Upper lobe of left lung (tissue), 4 donors: ENCODE measurements at regions not wholly inside any gene's neighbourhood (a gene's known extent, or its start where the extent isn't known, plus 50 kb on each side); places are given as distances from the start of the nearest gene placed in this dataset.

ENCODE experiments used
- CTCF ChIP-seq, 6 experiments: fragments of 450-650 bp in 4 of 6; fragments of 200-600 bp in 2 of 6; sonication (generic) in 2 of 6; IDR thresholded peaks; one replicate each; pipeline ENCODE4 v1.5.1; 2016 to 2019; ENCODE audit warnings: antibody characterized with exemption in 6 of 6
- EP300 ChIP-seq, 4 donors: sonication (generic); formaldehyde crosslinking; IDR thresholded peaks; one replicate each; pipeline ENCODE4 v1.5.1; 2017; ENCODE audit warnings: antibody characterized with exemption in 4 of 4, control low read depth in 2 of 4

GRCh38 chr17:53406907-53407306, 415.8 kb upstream of the KIF2B start:
- TF ChIP-seq CTCF (IDR thresholded peaks at IDR 0.05) (no peak), EP300 (IDR thresholded peaks at IDR 0.05) (no peak)
